ENCODE measurements at regions not wholly inside any gene's neighbourhood (a gene's known extent, or its start where the extent isn't known, plus 50 kb on each side); places are given as distances from the start of the nearest gene placed in this dataset.

DNA sequence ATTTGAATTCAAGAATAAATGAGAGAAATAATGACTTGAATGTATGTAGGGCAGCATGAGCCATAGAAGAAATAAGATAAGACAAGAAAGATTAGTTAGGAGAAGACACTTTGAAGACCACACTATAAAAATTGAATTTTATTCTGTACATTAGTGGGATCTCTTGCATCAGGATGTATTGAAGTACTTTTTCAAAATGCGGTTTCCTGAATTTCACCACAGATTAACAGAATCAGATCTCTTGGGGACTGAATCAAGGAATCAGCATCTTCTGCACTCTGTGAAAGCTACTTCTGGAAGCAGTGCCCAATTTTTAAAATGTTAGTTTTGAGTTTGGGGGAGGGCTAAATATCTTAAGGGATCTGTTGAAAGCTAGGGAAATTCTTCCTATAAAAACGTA lies 763.9 kb upstream of the GOLIM4 start:
- Histone ChIP-seq H2AFZ (ENCODE audit: low read depth) (no peak overlapping the region), H4K20me1 (ENCODE audit: insufficient read depth) (no peaks in the 10 kb centered on the region), H3K9me3 (no peaks in the 10 kb centered on the region), H3K4me3 (ENCODE audit: low read depth in 2 of 2, low read length in 1 of 2) (no peak overlapping the region), H3K27ac (ENCODE audit: low read depth in 2 of 2, low read length in 1 of 2) (no peak overlapping the region), H3K4me1 (ENCODE audit: control insufficient read depth in 1 of 2, insufficient read depth in 2 of 2, low read depth in 1 of 2, low read length in 1 of 2) (no peaks in the 10 kb centered on the region; a peak in 1 of 4 replicates), H3K9ac (no peak overlapping the region), H3K27me3 (ENCODE audit: insufficient read depth) (no peaks in the 10 kb centered on the region), H3F3A (replicated peaks; ENCODE audit: insufficient read depth) (no peaks in the 10 kb centered on the region), H3K36me3 (replicated peaks in 1 of 2; ENCODE audit: control insufficient read depth in 1 of 2, insufficient read depth in 2 of 2, low read length in 1 of 2) (no peaks in the 10 kb centered on the region), H3K9me2 (no peaks in the 10 kb centered on the region), H3K79me2 (ENCODE audit: insufficient read depth) (no peaks in the 10 kb centered on the region), H3K4me2 (no peak overlapping the region)
- ChIA-PET CTCF (interaction anchor here (1.7 to 6.5 kb wide), 3 partner anchors 13 to 808 kb away, joined by 6 to 40 read pairs (median 26); no protein-coding TSS in a partner anchor), POLR2A (no interaction called here)
- no peak for DNase-seq
- no peak for TF ChIP-seq CHD2 (IDR thresholded peaks at IDR 0.05; ENCODE audit: low read length, partially characterized antibody)
- TF ChIP-seq FOSL2 (IDR thresholded peaks at IDR 0.05; ENCODE audit: borderline replicate concordance, low read depth), result no peak
- no peak for TF ChIP-seq RXRA (IDR thresholded peaks at IDR 0.05; ENCODE audit: borderline replicate concordance, low read depth)
- no peak for TF ChIP-seq SMC3 (IDR thresholded peaks at IDR 0.05; ENCODE audit: low read depth, low read length)
- no peak for TF ChIP-seq JUND (IDR thresholded peaks at IDR 0.05)
- TF ChIP-seq SIN3A (IDR thresholded peaks at IDR 0.05; ENCODE audit: borderline replicate concordance, low read depth, low read length), result no peak
- WGBS (ENCODE audit: low lambda C conversion rate), result 41% methylated on average over 2 of the region's 2 CpGs

DNA sequence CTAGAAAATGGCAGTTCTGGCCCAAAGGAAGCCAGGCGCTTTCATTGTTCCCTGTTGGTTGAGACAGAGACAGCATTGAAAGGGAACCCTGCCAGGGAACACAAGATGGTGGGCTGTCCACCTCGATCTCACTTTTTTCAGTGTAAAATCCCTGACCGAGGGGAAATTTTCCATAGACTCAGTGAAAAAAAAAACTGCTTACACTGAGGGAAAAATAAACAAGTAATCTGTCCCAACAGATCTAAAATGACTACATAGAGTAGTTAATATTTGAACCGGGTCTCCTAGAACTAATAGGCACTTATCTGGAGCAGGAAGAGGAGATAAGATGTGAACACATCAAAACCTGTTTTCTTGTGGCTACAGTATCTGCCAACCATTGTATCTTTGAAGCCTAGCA lies 763.4 kb upstream of the GOLIM4 start:
- H3K27ac ChIP-seq (ENCODE audit: low read depth in 2 of 2, low read length in 1 of 2), result no peak overlapping the region
- TF ChIP-seq RCOR1 (IDR thresholded peaks at IDR 0.05; ENCODE audit: low read length), result no peak
- ChIA-PET CTCF (interaction anchor here (3.0 to 6.5 kb wide), 2 partner anchors 12 to 809 kb away, joined by 26 to 40 read pairs; no protein-coding TSS in a partner anchor), POLR2A (no interaction called here)
- no peak overlapping the region for H3K4me2 ChIP-seq
- H3K27me3 ChIP-seq (ENCODE audit: insufficient read depth), result no peaks in the 10 kb centered on the region
- H3K79me2 ChIP-seq (ENCODE audit: insufficient read depth), result no peaks in the 10 kb centered on the region
- DNase-seq, result no peak
- H3K4me1 ChIP-seq (ENCODE audit: control insufficient read depth in 1 of 2, insufficient read depth in 2 of 2, low read depth in 1 of 2, low read length in 1 of 2), result no peaks in the 10 kb centered on the region; a peak in 1 of 4 replicates
- no peaks in the 10 kb centered on the region for H3K9me2 ChIP-seq
- no peaks in the 10 kb centered on the region for H3K36me3 ChIP-seq (replicated peaks in 1 of 2; ENCODE audit: control insufficient read depth in 1 of 2, insufficient read depth in 2 of 2, low read length in 1 of 2)
- 38% methylated on average over 4 of the region's 4 CpGs for WGBS (ENCODE audit: low lambda C conversion rate)
- H3K4me3 ChIP-seq (ENCODE audit: low read depth in 2 of 2, low read length in 1 of 2), result no peak overlapping the region
- no peaks in the 10 kb centered on the region for H4K20me1 ChIP-seq (ENCODE audit: insufficient read depth)
- H3K9me3 ChIP-seq, result no peaks in the 10 kb centered on the region
- H3F3A ChIP-seq (replicated peaks; ENCODE audit: insufficient read depth), result no peaks in the 10 kb centered on the region
- H3K9ac ChIP-seq, result no peak overlapping the region
- no peak overlapping the region for H2AFZ ChIP-seq (ENCODE audit: low read depth)

DNA sequence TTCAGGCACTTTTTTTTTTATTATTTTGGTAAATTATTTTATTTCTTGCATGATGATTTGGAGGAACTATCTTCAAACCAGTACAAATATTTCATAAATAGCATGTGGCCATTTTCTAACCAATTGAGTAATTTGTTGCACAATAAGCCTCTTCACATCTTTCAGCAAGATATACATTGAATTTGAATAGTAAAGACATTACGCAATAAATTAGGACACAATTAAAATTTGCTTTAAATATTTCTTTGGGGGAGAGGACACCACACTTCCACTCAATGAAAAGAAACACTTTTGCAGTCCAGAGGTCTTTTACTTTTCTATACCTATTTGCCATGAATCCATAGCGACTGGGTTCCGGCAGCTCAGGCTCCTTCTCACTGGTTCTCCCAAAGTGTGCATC lies 762.6 kb upstream of the GOLIM4 start:
- POLR2A ChIA-PET, result no interaction called here
- CTCF ChIA-PET, result interaction anchor here (3.0 kb wide), 1 partner anchor 11 kb away, joined by 26 read pairs; no protein-coding TSS in a partner anchor

More for the DNA sequence above, 762.6 kb upstream of the GOLIM4 start:
- no peaks in the 10 kb centered on the region for H3K36me3 ChIP-seq (replicated peaks in 1 of 2; ENCODE audit: control insufficient read depth in 1 of 2, insufficient read depth in 2 of 2, low read length in 1 of 2)
- no peak for DNase-seq
- H2AFZ ChIP-seq (ENCODE audit: low read depth), result no peak overlapping the region
- H3K9me2 ChIP-seq, result no peaks in the 10 kb centered on the region
- H3K27me3 ChIP-seq (ENCODE audit: insufficient read depth), result no peaks in the 10 kb centered on the region
- H3F3A ChIP-seq (replicated peaks; ENCODE audit: insufficient read depth), result no peaks in the 10 kb centered on the region
- no peaks in the 10 kb centered on the region for H3K79me2 ChIP-seq (ENCODE audit: insufficient read depth)
- TF ChIP-seq FOSL2 (IDR thresholded peaks at IDR 0.05; ENCODE audit: borderline replicate concordance, low read depth) (no peak), SMC3 (IDR thresholded peaks at IDR 0.05; ENCODE audit: low read depth, low read length) (no peak), MEF2A (IDR thresholded peaks at IDR 0.05; ENCODE audit: borderline replicate concordance, low read depth) (no peak), NFIC (IDR thresholded peaks at IDR 0.05; ENCODE audit: borderline replicate concordance) (no peak), FOXJ3 (CRISPR knock-in tag; IDR thresholded peaks at IDR 0.05) (no peak)
- no peaks in the 10 kb centered on the region; a peak in 1 of 4 replicates for H3K4me1 ChIP-seq (ENCODE audit: control insufficient read depth in 1 of 2, insufficient read depth in 2 of 2, low read depth in 1 of 2, low read length in 1 of 2)
- 85% methylated on average over 3 of the region's 3 CpGs for WGBS (ENCODE audit: low lambda C conversion rate)
- H3K4me2 ChIP-seq, result no peak overlapping the region
- no peak overlapping the region for H3K4me3 ChIP-seq (ENCODE audit: low read depth in 2 of 2, low read length in 1 of 2)
- no peaks in the 10 kb centered on the region for H3K9me3 ChIP-seq
- no peaks in the 10 kb centered on the region for H4K20me1 ChIP-seq (ENCODE audit: insufficient read depth)
- no peak overlapping the region for H3K27ac ChIP-seq (ENCODE audit: low read depth in 2 of 2, low read length in 1 of 2)
- H3K9ac ChIP-seq, result no peak overlapping the region

All from SK-N-SH (cell line).